SK-N-SH (cell line): ENCODE measurements at regions not wholly inside any gene's neighbourhood (a gene's known extent, or its start where the extent isn't known, plus 50 kb on each side); places are given as distances from the start of the nearest gene placed in this dataset.

ENCODE experiments used
- CTCF ChIA-PET: fragments of 300-600, 350-600 bp; formaldehyde crosslinking; extraction: SDS; loops from one replicate; lab custom pipeline; 2021; lab: Yijun Ruan, JAX
- POLR2A ChIA-PET: fragments of 350-600 bp; sonication (Branson Sonifier 250); formaldehyde crosslinking; extraction: SDS; loops from one replicate; lab custom pipeline; 2020; ENCODE audit warnings: antibody characterized with exemption, inconsistent platforms; lab: Yijun Ruan, JAX
- DNase-seq: peaks from one replicate; pipeline ENCODE4 v3.0.0; 2012
- H2AFZ ChIP-seq: fragments of 200-600 bp; sonication (generic); 2 replicates; pipeline ENCODE4 v1.8.1; 2016; ENCODE audit warnings: antibody characterized with exemption, mild to moderate bottlenecking, low read depth
- H3F3A ChIP-seq: fragments of 200-600 bp; sonication (generic); replicated peaks from 2 replicates; pipeline ENCODE3; 2016; ENCODE audit warnings: antibody characterized with exemption, mild to moderate bottlenecking; ENCODE audit not compliant: insufficient read depth
- H3K27ac ChIP-seq, 2 experiments: fragments of 200-500 bp in 1 of 2; fragments of 200-600 bp in 1 of 2; sonication (Bioruptor generic) in 1 of 2; sonication (generic), shearing (Covaris generic) in 1 of 2; 2 replicates each; pipeline versions ENCODE4 v1.5.1 to v1.6.1; 2014 to 2016; ENCODE audit warnings: low read depth in 2 of 2, inconsistent platforms in 1 of 2, low read length in 1 of 2, mild to moderate bottlenecking in 1 of 2, mixed read lengths in 1 of 2
- H3K27me3 ChIP-seq: fragments of 200-600 bp; sonication (generic), shearing (Covaris generic); 2 replicates; pipeline ENCODE4 v1.6.1; 2016; ENCODE audit warnings: mixed run types; ENCODE audit not compliant: insufficient read depth
- H3K36me3 ChIP-seq, 2 experiments: fragments of 200-500 bp in 1 of 2; fragments of 200-600 bp in 1 of 2; sonication (Bioruptor generic) in 1 of 2; sonication (generic) in 1 of 2; replicated peaks in 1 of 2; 2 replicates each; pipeline versions ENCODE3 to v1.5.1; 2014 to 2016; ENCODE audit warnings: low read length in 1 of 2, mild to moderate bottlenecking in 1 of 2; ENCODE audit not compliant: insufficient read depth in 2 of 2, control insufficient read depth in 1 of 2
- H3K4me1 ChIP-seq, 2 experiments: fragments of 200-500 bp in 1 of 2; fragments of 200-600 bp in 1 of 2; sonication (Bioruptor generic) in 1 of 2; sonication (generic), shearing (Covaris generic) in 1 of 2; 2 replicates each; pipeline versions ENCODE4 v1.5.1 to v1.6.1; 2014 to 2016; ENCODE audit warnings: low read depth in 1 of 2, low read length in 1 of 2, mixed run types in 1 of 2; ENCODE audit not compliant: insufficient read depth in 2 of 2, control insufficient read depth in 1 of 2
- H3K4me2 ChIP-seq: fragments of 200-600 bp; sonication (generic), shearing (Covaris generic); 2 replicates; pipeline ENCODE4 v1.6.1; 2017; ENCODE audit warnings: mixed run types
- H3K4me3 ChIP-seq, 2 experiments: fragments of 200-500 bp in 1 of 2; fragments of 200-600 bp in 1 of 2; sonication (Bioruptor generic) in 1 of 2; sonication (generic), shearing (Covaris generic) in 1 of 2; 2 replicates each; pipeline versions ENCODE4 v1.5.1 to v1.8.1; 2014 to 2016; ENCODE audit warnings: low read depth in 2 of 2, inconsistent platforms in 1 of 2, low read length in 1 of 2, mild to moderate bottlenecking in 1 of 2, mixed read lengths in 1 of 2, moderate library complexity in 1 of 2
- H3K79me2 ChIP-seq: fragments of 200-600 bp; sonication (generic); 2 replicates; pipeline ENCODE4 v1.8.1; 2017; ENCODE audit warnings: mild to moderate bottlenecking; ENCODE audit not compliant: insufficient read depth
- H3K9ac ChIP-seq: fragments of 200-600 bp; sonication (generic); 2 replicates; pipeline ENCODE4 v1.6.1; 2017; ENCODE audit warnings: mixed run types
- H3K9me2 ChIP-seq: fragments of 200-600 bp; sonication (generic); 2 replicates; pipeline ENCODE4 v1.6.1; 2017; ENCODE audit warnings: mixed run types
- H3K9me3 ChIP-seq: fragments of 200-600 bp; sonication (generic); 2 replicates; pipeline ENCODE4 v1.6.1; 2017; ENCODE audit warnings: mixed run types, mild to moderate bottlenecking, moderate library complexity
- H4K20me1 ChIP-seq: fragments of 200-600 bp; sonication (generic); 2 replicates; pipeline ENCODE4 v1.6.1; 2017; ENCODE audit warnings: mild to moderate bottlenecking, mixed run types; ENCODE audit not compliant: insufficient read depth
- CHD2 ChIP-seq: fragments of 150-350 bp; IDR thresholded peaks from 2 replicates; pipeline ENCODE4 v1.6.1; 2018; ENCODE audit warnings: low read length; ENCODE audit not compliant: partially characterized antibody
- EZH2phosphoT487 ChIP-seq: fragments of 200-600 bp; sonication (generic); IDR thresholded peaks from 2 replicates; pipeline ENCODE4 v1.6.1; 2017; ENCODE audit warnings: low read depth, mixed run types, mild to moderate bottlenecking, antibody characterized with exemption, moderate library complexity, borderline replicate concordance
- FOSL2 ChIP-seq: IDR thresholded peaks from 2 replicates; pipeline ENCODE4 v1.4.0; 2012; ENCODE audit warnings: low read depth, mild to moderate bottlenecking, moderate library complexity, borderline replicate concordance
- GABPA ChIP-seq: IDR thresholded peaks from 2 replicates; pipeline ENCODE4 v1.4.0; 2012; ENCODE audit warnings: low read depth, mild to moderate bottlenecking
- GATA2 ChIP-seq: sonication (generic); formaldehyde crosslinking; IDR thresholded peaks from 2 replicates; pipeline ENCODE4 v1.5.0; 2020; ENCODE audit warnings: mild to moderate bottlenecking, missing genetic modification reagents
- JUND ChIP-seq: IDR thresholded peaks from 2 replicates; pipeline ENCODE4 v1.4.0; 2012
- MEF2A ChIP-seq: IDR thresholded peaks from 2 replicates; pipeline ENCODE4 v1.4.0; 2012; ENCODE audit warnings: low read depth, borderline replicate concordance
- MXI1 ChIP-seq: IDR thresholded peaks from 2 replicates; pipeline ENCODE4 v1.6.1; 2012; ENCODE audit warnings: mild to moderate bottlenecking, low read depth, low read length, improper control_type of control experiment
- NFIC ChIP-seq: IDR thresholded peaks from 2 replicates; pipeline ENCODE4 v1.4.0; 2012; ENCODE audit warnings: borderline replicate concordance
- NRF1 ChIP-seq: IDR thresholded peaks from 2 replicates; pipeline ENCODE4 v1.6.1; 2012; ENCODE audit warnings: low read depth, mild to moderate bottlenecking, low read length
- RAD21 ChIP-seq: IDR thresholded peaks from 2 replicates; pipeline ENCODE4 v1.6.1; 2012; ENCODE audit warnings: mild to moderate bottlenecking, low read length
- RFX5 ChIP-seq: IDR thresholded peaks from 2 replicates; pipeline ENCODE4 v1.6.1; 2012; ENCODE audit warnings: mild to moderate bottlenecking, improper control_type of control experiment, low read length
- SMC3 ChIP-seq: IDR thresholded peaks from 2 replicates; pipeline ENCODE4 v1.6.1; 2012; ENCODE audit warnings: low read depth, low read length, improper control_type of control experiment
- TEAD4 ChIP-seq: IDR thresholded peaks from 2 replicates; pipeline ENCODE4 v1.4.0; 2012; ENCODE audit warnings: mild to moderate bottlenecking, borderline replicate concordance; ENCODE audit not compliant: insufficient read depth
- WGBS: methylation state at CpG from one replicate; pipeline ENCODE4 v1.1.6; 2017; ENCODE audit warnings: low lambda C conversion rate; 5-methylcytosine and 5-hydroxymethylcytosine counted together
- TF ChIP-seq, protein P1 (sequence below): fragments of 150-350 bp; IDR thresholded peaks from 2 replicates; pipeline ENCODE4 v1.6.1; 2017; ENCODE audit warnings: antibody characterized with exemption, low read length, low read depth, borderline replicate concordance
- TF ChIP-seq, protein P2 (sequence below): IDR thresholded peaks from 2 replicates; pipeline ENCODE4; 2012
- TF ChIP-seq, protein P3 (sequence below): IDR thresholded peaks from 2 replicates; pipeline ENCODE4 v1.4.0; 2012; ENCODE audit warnings: low read depth, borderline replicate concordance
- TF ChIP-seq, protein P4 (sequence below): IDR thresholded peaks from 2 replicates; pipeline ENCODE4 v1.4.0; 2012; ENCODE audit warnings: low read depth

DNA sequence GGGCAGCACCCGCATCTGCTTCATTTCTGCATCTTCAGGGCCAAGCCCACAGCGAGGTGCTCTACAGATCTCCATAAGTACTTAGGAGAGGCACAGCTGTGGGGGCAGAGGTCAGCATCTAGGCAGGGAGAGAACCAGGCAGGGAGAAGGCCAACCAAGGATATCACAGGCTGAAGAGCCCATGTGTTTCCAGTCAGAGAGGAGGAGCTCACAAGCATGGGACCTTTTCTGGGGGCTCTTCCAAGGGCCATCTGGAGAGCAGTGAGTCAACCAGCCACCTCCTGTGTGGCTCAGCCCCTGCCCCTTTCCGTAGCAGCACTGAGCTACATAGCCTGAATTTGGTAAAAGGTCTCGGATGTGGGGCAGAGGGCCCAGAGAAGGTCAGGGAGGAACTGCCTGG lies 78.5 kb downstream of the ARL6IP4 start:
- Histone ChIP-seq H3K79me2 (no peaks in the 10 kb centered on the region), H3K4me1 (peaks cover 17 to 22% of the 10 kb centered on the region in 2 experiments; a peak in 3 of 4 replicates), H3K9ac (no peak overlapping the region), H3K36me3 (no peaks in the 10 kb centered on the region), H3K9me3 (no peaks in the 10 kb centered on the region), H2AFZ (no peak overlapping the region), H4K20me1 (no peaks in the 10 kb centered on the region), H3K27me3 (no peaks in the 10 kb centered on the region), H3K27ac (no peak overlapping the region), H3K4me2 (no peak overlapping the region), H3K4me3 (no peak overlapping the region), H3K9me2 (no peaks in the 10 kb centered on the region), H3F3A (no peaks in the 10 kb centered on the region)
- no peak for DNase-seq
- TF ChIP-seq FOSL2 (no peak), MEF2A (no peak), TEAD4 (no peak), RFX5 (no peak), NRF1 (no peak), JUND (no peak), RAD21 (no peak), EZH2phosphoT487 (no peak), SMC3 (no peak), MXI1 (no peak), GATA2 (no peak), NFIC (no peak), GABPA (no peak), CHD2 (no peak)
- TF ChIP-seq, protein P1, sequence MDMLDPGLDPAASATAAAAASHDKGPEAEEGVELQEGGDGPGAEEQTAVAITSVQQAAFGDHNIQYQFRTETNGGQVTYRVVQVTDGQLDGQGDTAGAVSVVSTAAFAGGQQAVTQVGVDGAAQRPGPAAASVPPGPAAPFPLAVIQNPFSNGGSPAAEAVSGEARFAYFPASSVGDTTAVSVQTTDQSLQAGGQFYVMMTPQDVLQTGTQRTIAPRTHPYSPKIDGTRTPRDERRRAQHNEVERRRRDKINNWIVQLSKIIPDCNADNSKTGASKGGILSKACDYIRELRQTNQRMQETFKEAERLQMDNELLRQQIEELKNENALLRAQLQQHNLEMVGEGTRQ, result no peak
- TF ChIP-seq, protein P2, sequence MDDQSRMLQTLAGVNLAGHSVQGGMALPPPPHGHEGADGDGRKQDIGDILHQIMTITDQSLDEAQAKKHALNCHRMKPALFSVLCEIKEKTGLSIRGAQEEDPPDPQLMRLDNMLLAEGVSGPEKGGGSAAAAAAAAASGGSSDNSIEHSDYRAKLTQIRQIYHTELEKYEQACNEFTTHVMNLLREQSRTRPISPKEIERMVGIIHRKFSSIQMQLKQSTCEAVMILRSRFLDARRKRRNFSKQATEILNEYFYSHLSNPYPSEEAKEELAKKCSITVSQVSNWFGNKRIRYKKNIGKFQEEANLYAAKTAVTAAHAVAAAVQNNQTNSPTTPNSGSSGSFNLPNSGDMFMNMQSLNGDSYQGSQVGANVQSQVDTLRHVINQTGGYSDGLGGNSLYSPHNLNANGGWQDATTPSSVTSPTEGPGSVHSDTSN, result no peak
- TF ChIP-seq, protein P3, sequence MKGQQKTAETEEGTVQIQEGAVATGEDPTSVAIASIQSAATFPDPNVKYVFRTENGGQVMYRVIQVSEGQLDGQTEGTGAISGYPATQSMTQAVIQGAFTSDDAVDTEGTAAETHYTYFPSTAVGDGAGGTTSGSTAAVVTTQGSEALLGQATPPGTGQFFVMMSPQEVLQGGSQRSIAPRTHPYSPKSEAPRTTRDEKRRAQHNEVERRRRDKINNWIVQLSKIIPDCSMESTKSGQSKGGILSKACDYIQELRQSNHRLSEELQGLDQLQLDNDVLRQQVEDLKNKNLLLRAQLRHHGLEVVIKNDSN, result no peak
- TF ChIP-seq, protein P4, sequence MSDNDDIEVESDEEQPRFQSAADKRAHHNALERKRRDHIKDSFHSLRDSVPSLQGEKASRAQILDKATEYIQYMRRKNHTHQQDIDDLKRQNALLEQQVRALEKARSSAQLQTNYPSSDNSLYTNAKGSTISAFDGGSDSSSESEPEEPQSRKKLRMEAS, result no peak
- ChIA-PET CTCF (interaction anchor here (1.6 to 5.3 kb wide), 2 partner anchors 15 to 19 kb away, joined by 4 to 25 read pairs; no protein-coding TSS in a partner anchor), POLR2A (no interaction called here)
- WGBS, result 77% methylated on average over 4 of the region's 4 CpGs
